A673 (cell line): ENCODE measurements at regions not wholly inside any gene's neighbourhood (a gene's known extent, or its start where the extent isn't known, plus 50 kb on each side); places are given as distances from the start of the nearest gene placed in this dataset.
"Not testable (repeated sequence)": the region's sequence is repeated elsewhere in the genome, so short reads cannot be mapped to it uniquely, and the experiment has no call there.

ENCODE experiments used
- BruUV-seq: library from RNA; stranded (reverse); fragments of 400-500 nt; replicated peaks from 2 replicates; lab custom pipeline; 2021; lab: Mats Ljungman, UMichigan
- CTCF ChIA-PET: fragments of 300-600 bp; sonication (Branson Sonifier 250); formaldehyde crosslinking; loops from one replicate; lab custom pipeline; 2022; ENCODE audit warnings: antibody characterized with exemption; lab: Charles Lee
- POLR2A ChIA-PET: fragments of 300-600 bp; sonication (Branson Sonifier 250); formaldehyde crosslinking; loops from one replicate; lab custom pipeline; 2022; ENCODE audit warnings: antibody characterized with exemption; ENCODE audit not compliant: low non-redundant PET; lab: Charles Lee
- DNase-seq: peaks from one replicate; pipeline ENCODE4 v3.0.0-alpha.2; 2015; ENCODE audit warnings: low spot score
- H3K27ac ChIP-seq: fragments of 200-600 bp; sonication (generic); 2 replicates; pipeline ENCODE4 v1.5.1; 2016; ENCODE audit warnings: mixed run types, low read depth, mild to moderate bottlenecking, mixed read lengths, antibody characterized with exemption, low read length; ENCODE audit not compliant: poor library complexity, severe bottlenecking
- H3K27me3 ChIP-seq: fragments of 200-600 bp; sonication (generic); replicated peaks from 2 replicates; pipeline ENCODE4 v1.6.1; 2017; ENCODE audit warnings: mixed run types, low read depth, mild to moderate bottlenecking, mixed read lengths, antibody characterized with exemption, low read length; ENCODE audit not compliant: insufficient read depth, poor library complexity
- H3K36me3 ChIP-seq: fragments of 200-600 bp; sonication (generic); 2 replicates; pipeline ENCODE4 v1.6.1; 2016; ENCODE audit warnings: mixed run types, mild to moderate bottlenecking, mixed read lengths, antibody characterized with exemption, low read length; ENCODE audit not compliant: insufficient read depth, poor library complexity, severe bottlenecking
- H3K4me1 ChIP-seq: fragments of 200-600 bp; sonication (generic); 2 replicates; pipeline ENCODE4 v1.6.1; 2017; ENCODE audit warnings: mixed run types, mild to moderate bottlenecking, mixed read lengths, antibody characterized with exemption, low read length; ENCODE audit not compliant: insufficient read depth, poor library complexity, severe bottlenecking
- H3K4me3 ChIP-seq: fragments of 200-600 bp; sonication (generic); 2 replicates; pipeline ENCODE4 v1.5.1; 2016; ENCODE audit warnings: low read depth, mixed run types, mild to moderate bottlenecking, mixed read lengths, low read length; ENCODE audit not compliant: poor library complexity, severe bottlenecking
- H3K9me3 ChIP-seq: fragments of 200-600 bp; sonication (generic); 2 replicates; pipeline ENCODE4 v1.6.1; 2016; ENCODE audit warnings: mixed run types, low read depth, mild to moderate bottlenecking, mixed read lengths, antibody characterized with exemption, low read length; ENCODE audit not compliant: poor library complexity, severe bottlenecking
- CTCF ChIP-seq: fragments of 300-800, 200-600 bp; sonication (generic); conservative IDR thresholded peaks from 2 replicates; pipeline ENCODE4 v1.5.1; 2017; ENCODE audit warnings: low read depth, mild to moderate bottlenecking, antibody characterized with exemption, low read length, moderate library complexity, mixed read lengths
- EZH2 ChIP-seq: fragments of 200-600 bp; sonication (generic); IDR thresholded peaks from 2 replicates; pipeline ENCODE4 v1.6.1; 2017; ENCODE audit warnings: borderline replicate concordance, low read depth, mild to moderate bottlenecking, mixed read lengths, antibody characterized with exemption, low read length; ENCODE audit not compliant: poor library complexity, severe bottlenecking
- intact Hi-C: fragments of 100-400 bp; cut with micrococcal nuclease; formaldehyde crosslinking; loops from one replicate; pipeline ENCODE4 v1.10.0; 2022; ENCODE audit not compliant: unreplicated experiment

GRCh38 chr3:75272691-75273090, 391.4 kb upstream of the FRG2C start:
- H3K4me1 ChIP-seq = no peaks in the 10 kb centered on the region
- no peaks in the 10 kb centered on the region for H3K36me3 ChIP-seq
- H3K27ac ChIP-seq = no peak overlapping the region
- no peaks in the 10 kb centered on the region for H3K27me3 ChIP-seq
- no peaks in the 10 kb centered on the region for H3K9me3 ChIP-seq
- ChIA-PET CTCF (no interaction called here), POLR2A (no interaction called here)
- DNase-seq = peak; percentile 13
- H3K4me3 ChIP-seq = no peak overlapping the region
- BruUV-seq = no TSS peak
- TF ChIP-seq CTCF (no peak), EZH2 (no peak)
- intact Hi-C loops = no loop called here

DNA sequence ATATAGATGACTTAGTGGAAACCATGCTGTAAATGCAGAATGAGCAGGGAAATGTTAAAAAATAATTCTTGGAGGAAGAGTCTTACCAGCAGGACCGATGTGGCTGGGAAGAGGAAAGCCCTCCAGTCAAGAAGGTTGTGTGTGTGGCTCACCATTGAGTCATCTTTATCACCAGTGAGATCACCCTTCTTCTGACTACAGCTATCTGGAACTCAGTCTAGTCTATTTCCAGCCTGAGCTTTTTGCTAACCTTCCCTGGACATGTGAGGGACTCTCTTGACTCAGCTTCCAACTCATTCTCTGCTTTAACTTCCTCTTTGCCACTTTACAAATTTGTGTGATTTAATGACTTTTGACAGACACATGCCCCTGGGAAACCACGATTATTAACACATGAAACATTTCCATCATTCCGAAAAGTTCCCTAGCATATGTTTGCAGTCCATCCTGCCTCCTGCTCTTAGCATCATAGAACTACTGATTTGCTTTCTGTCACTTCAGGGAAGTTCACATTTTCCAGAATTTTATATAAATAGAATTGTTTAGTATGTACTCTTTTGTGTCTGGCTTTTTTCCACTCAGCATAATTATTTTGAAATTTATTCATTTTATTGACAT, 378.5 kb upstream of the FRG2C start:
- H3K4me3 ChIP-seq, DNase-seq, H3K27ac ChIP-seq, intact Hi-C loops, H3K27me3 ChIP-seq, H3K9me3 ChIP-seq, BruUV-seq, H3K36me3 ChIP-seq, H3K4me1 ChIP-seq, POLR2A ChIA-PET, CTCF ChIA-PET: not testable (repeated sequence)

DNA sequence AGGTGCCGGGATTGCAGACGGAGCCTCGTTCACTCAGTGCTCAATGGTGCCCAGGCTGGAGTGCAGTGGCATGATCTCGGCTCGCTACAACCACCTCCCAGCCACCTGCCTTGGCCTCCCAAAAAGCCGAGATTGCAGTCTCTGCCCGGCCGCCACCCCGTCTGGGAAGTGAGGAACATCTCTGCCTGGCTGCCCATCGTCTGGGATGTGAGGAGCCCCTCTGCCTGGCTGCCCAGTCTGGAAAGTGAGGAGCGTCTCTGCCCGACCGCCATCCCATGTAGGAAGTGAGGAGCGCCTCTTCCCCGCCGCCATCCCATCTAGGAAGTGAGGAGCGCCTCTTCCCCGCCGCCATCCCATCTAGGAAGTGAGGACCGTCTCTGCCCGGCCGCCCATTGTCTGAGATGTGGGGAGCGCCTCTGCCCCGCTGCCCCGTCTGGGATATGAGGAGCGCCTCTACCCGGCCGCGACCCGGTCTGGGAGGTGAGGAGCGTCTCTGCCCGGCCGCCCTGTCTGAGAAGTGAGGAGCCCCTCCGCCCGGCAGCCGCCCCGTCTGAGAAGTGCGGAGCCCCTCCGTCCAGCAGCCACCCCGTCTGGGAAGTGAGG, 375.1 kb upstream of the FRG2C start:
- intact Hi-C loops, DNase-seq, H3K27me3 ChIP-seq, H3K4me1 ChIP-seq, H3K9me3 ChIP-seq, H3K4me3 ChIP-seq, H3K36me3 ChIP-seq, BruUV-seq, POLR2A ChIA-PET, CTCF ChIA-PET, H3K27ac ChIP-seq: not testable (repeated sequence)

- TF ChIP-seq CTCF = peak; percentile 54
- TF ChIP-seq EZH2 = no peak
- Histone ChIP-seq H3K27ac (no peak overlapping the region), H3K36me3 (no peaks in the 10 kb centered on the region), H3K27me3 (no peaks in the 10 kb centered on the region), H3K9me3 (no peaks in the 10 kb centered on the region), H3K4me3 (no peak overlapping the region), H3K4me1 (no peaks in the 10 kb centered on the region)
- CTCF ChIA-PET = no interaction called here
- POLR2A ChIA-PET = no interaction called here
- intact Hi-C loops = loop anchor here (5.0 kb wide), 2 partner anchors 128 to 258 kb away; no protein-coding TSS in a partner anchor
- DNase-seq = peak; percentile 26
- BruUV-seq = no TSS peak
Measured at GRCh38 chr3:75294124-75294523, 370.0 kb upstream of the FRG2C start.
